T-helper 22 cell (primary cell): ENCODE measurements at regions not wholly inside any gene's neighbourhood (a gene's known extent, or its start where the extent isn't known, plus 50 kb on each side); places are given as distances from the start of the nearest gene placed in this dataset.

Experiments used
- DNase-seq: peaks from one replicate; pipeline ENCODE4 v3.0.0-alpha.2; 2020; ENCODE audit warnings: low read depth

DNA sequence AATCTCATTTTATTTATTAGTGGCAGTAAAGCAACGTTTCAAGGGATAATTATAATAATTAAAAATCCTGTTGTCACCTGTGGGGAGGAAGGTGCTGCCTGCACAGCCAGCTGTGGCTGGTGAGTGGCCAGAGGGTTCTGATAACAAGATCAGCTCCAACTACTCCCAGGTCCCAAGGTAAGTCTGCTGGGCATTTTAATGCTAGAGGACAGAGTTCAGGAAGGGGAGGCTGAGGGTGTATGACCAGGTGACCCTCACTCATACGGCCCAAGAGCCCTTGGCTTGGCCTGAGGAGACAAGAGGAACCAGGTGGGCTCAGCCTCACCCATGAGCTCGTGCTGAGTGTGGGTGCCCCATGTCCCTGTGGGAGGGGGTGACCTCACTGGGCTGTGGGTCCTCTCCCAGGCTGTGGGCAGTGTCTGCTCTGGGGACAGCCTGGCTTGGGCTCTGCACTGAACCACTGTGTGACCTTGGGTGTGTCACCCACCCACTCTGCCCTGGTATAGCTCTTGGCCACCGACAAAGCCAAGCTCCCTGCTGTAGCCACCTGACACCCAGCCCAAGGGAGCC lies 223.8 kb downstream of the PTPRU start:
- DNase-seq = no peak

DNA sequence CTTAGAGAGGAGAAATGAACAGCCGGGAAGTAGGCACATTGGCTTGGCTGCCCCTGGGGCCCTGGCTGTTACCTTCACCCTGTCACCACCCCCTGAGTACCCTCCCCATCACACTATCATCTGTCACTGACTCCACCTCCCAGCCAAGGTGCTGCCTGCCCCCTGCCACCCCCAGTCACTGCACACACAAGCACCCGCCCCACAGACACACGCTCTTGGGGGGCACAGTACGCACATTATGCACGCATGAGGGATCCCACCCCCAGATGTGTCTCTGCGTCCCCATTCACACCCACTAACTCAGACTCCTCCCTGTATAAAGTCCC lies 223.3 kb downstream of the PTPRU start:
- no peak for DNase-seq

GRCh38 chr1:29458737-29459619 lies 222.7 kb downstream of the PTPRU start:
- DNase-seq = no peak

GRCh38 chr1:29457496-29458368 lies 221.4 kb downstream of the PTPRU start:
- DNase-seq = no peak

DNA sequence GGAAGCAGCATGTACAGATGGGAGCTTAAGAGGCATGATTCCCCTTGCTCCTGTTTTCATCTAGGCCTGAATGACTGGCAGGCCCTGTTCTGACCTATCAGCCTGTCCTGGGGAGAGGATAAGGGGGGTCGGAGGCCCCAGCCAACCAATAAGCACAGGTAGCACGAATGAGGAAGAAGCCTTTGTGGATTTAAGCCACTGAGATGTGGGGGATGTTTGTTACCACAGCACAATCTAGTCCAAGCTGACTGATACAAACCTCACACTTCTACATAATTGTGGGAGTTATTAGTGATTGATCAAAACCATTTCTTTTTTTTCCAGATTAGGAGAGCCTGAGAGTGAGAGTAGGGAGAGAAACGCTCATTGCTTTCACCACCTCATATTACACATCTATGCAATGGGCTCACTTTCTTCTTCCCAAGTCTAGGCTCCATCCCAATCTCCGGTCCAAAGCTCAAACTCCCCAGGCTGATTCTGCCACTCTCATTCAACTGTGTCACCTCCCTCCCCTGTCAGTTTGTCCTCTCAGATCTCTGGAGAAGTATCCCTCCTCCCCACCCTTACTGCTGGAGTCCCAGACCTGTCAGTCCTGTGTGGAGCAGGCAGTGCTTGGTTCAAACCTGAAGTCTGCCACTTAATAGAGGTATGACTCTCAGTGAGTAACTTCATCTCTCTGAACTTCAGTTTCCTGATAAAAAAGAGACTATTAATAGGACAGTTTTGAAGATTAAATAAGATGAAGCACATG lies 220.5 kb downstream of the PTPRU start:
- DNase-seq = no peak

DNA sequence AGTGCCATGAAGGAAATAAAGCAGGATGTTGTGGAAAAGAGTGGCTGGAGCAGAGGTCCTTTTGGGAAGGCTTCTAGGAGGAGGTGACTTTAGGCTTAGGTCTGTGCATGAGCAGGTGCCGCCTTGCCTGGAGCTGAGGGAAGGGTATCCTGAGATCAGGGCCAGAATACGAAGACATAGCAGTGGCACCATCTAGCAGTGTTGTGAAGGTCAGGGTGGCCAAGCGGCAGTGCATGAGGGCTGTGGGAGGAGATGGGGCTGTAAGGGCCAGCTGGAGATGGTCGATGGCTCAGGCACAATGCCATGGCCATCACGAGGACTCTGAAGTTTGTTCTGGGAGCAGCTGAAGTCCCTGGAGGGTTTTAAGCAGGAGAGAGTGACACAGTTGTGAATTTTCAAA lies 219.5 kb downstream of the PTPRU start:
- DNase-seq = no peak

DNA sequence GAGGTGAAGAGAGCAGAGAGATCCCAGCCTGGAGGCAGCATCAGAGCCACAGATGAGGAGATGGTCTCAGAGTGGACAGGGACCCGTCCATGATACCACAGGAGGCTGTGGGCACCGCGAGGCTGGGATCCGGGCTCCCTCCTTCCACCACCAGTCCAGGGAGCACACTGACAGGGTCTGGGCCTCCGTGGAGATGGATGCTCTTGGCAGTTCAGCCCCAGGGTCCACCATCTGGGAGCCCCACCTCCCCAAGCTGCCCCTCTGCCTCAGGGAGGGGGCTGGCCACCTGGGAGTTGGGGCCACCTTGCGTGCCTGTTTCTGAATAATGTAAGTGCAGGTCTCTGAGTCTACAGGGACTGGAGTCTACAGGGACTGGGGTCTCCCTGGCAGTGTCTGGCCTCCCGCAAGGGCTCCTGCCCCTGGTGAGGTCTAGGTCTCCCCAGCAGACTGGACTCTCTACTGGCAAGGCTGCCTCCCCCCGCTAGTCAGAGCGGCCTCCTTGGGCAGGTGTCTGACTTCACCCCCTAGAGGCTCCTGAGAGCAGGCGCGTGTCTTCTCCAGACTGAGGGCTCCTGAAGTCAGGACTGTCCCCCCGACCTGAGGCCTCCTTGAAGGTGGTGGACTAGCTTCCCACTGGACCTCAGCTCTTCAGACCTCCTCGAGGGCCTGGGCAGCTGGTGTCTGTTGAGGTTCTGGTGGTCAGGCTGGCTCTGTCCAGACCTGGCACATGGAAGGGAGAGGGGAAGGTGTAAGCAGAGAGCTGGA lies 218.5 kb downstream of the PTPRU start:
- DNase-seq = no peak

GRCh38 chr1:29453502-29454240 lies 217.3 kb downstream of the PTPRU start:
- no peak for DNase-seq

DNA sequence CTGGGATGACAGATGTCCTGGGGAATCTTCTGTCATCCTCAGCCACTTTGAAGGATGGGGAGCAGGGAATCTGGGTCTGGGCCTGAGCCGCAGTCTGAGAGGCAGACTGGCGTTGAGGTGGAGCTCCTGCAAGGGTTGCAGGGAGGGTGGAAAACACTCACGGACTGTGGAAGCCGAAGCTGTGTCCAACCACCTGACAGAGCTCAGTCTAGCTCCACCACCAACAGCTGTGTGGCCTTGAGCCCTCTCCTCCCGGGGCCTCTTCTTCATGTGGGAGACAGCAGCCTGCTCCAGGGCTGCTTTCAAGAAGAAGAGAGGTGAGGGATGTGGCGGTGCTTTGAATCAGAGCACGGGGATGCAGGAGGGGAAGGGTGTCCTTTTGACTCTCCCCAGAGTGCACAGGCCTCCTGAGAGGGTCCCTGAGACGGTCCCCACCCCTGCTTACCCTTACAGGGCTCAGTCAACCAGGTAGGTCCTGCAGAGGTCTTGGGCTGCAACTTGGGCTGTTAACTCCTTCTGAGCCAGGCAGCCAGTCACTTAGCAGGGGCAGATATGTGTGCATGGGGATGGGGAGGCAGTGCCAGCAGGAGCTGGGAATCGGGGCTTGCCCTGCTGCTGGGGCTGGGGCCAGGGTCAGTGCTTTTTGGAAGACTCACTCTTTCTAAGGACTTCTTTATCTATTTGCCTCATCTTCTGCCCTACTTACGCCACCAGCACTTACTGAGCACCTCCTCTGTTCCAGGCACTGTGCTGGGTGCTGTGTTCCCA lies 216.3 kb downstream of the PTPRU start:
- no peak for DNase-seq

DNA sequence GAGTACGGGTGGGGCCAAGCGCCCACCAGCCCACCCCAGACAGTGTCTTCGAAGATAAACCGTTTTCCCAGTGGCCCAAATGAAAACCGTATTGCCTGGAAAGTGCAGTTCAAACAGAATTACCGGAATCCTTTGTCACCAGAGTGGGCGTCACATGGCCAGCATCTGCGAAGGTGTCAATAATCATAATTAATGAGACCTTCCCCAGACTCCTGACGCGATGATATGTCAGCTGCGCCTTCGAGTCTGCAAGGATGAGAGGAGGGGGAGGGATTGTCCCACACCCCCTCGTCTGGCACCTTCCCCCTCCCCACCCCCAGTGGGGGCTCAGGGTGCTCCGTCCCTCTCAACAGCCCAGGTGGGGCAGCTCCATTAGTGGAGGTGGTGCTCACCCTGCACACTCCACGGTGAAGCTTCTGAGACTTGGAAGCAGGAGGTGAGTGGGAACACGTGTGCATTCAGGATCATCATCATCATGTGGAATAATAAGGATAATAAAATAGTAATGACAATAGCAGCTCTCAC lies 215.1 kb downstream of the PTPRU start:
- DNase-seq = no peak

DNA sequence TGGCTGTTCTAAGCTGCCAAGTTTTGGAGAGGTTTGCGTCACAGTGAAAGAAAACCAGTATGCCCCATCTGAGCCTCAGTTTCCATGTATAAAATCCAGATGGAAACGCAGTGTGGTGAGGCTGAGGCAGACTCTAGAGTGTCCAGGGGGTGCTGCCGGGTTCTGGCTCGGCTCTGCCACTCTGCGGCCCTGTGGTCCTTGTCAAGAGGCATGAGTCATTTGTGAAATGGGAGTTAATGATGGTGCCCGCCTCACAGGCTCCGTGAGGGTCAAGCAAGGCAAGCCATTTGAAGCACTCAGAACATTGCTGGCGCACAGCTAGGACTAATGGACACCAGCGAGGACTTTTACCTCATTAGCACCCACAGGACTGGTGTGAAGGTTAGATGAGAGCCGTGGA lies 214.3 kb downstream of the PTPRU start:
- no peak for DNase-seq

- DNase-seq = no peak
Observed at GRCh38 chr1:29448456-29449235, 212.3 kb downstream of the PTPRU start.

DNA sequence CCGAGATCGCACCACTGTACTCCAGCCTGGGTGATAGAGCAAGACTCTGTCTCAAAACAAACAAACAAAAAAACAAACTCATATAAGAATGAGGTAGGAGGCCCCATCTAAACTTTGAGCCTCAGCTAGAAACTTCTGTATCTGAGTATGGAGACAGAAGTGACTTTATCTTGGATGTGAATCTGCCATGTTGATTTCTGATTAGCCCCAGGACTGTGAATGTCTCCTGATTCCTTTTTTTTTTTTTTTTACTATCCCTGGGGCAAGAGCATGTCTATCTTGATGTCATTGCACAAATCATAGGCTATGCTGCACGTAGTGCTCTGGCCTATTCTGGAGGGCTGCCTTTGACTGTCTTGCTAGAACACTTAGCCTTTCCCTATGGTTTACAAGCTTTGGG lies 211.0 kb downstream of the PTPRU start:
- DNase-seq = no peak

GRCh38 chr1:29444782-29445729 lies 208.7 kb downstream of the PTPRU start:
- DNase-seq = no peak

GRCh38 chr1:29444081-29444715 lies 207.9 kb downstream of the PTPRU start:
- no peak for DNase-seq

DNA sequence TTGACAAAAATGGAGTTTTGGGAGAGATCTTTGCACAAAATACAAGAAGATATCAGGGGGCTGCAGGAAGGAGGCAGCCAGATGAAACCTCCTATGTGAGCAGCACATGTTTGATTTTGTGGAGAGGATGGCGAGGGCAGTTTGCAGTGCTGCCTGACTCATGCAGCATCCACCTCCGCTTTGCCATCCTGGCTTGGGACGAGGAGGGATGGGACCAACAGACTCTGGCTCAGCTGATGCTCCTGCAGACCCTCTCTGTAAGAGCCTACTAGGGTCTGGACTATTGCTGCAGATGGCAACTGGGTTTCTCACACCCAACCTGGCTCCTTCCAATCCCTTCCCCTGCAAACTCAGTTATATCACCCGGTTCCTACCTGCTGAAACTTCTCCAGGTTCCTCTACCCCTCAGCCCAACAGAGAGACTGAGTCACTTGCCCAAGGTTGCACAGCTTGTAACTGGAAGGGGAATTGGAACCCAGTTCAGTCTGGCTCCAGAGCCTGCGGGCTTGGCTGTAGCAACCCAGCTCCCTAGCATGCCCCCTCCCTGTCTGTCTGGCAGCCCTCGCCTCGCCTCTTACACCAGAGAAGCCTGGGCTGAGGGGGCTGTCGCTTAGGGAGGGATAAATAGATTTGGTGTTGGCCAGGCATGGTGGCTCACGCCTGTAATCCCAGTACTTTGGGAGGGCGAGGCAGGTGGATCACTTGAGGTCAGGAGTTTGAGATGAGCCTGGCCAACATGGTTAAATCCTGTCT lies 205.8 kb downstream of the PTPRU start:
- no peak for DNase-seq
